Neural progenitor cell (in vitro differentiated cells): ENCODE measurements at regions not wholly inside any gene's neighbourhood (a gene's known extent, or its start where the extent isn't known, plus 50 kb on each side); places are given as distances from the start of the nearest gene placed in this dataset.

Source experiments
- DNase-seq: peaks from one replicate; pipeline ENCODE4 v3.0.0-alpha.2; 2016; ENCODE audit warnings: low spot score
- H2AFZ ChIP-seq: fragments of 200-600 bp; sonication (generic); replicated peaks from 2 replicates; pipeline ENCODE4 v1.6.1; 2016; ENCODE audit warnings: antibody characterized with exemption
- H3F3A ChIP-seq: fragments of 200-600 bp; sonication (generic); 2 replicates; pipeline ENCODE4 v1.6.1; 2016; ENCODE audit warnings: antibody characterized with exemption, low read depth
- H3K27ac ChIP-seq: fragments of 200-600 bp; sonication (generic); 2 replicates; pipeline ENCODE4 v1.5.1; 2016; ENCODE audit warnings: mild to moderate bottlenecking
- H3K27me3 ChIP-seq: fragments of 200-600 bp; sonication (generic); 2 replicates; pipeline ENCODE4 v1.6.1; 2016; ENCODE audit warnings: mild to moderate bottlenecking, moderate library complexity
- H3K36me3 ChIP-seq: fragments of 200-600 bp; sonication (generic); 2 replicates; pipeline ENCODE4 v1.5.1; 2016
- H3K4me1 ChIP-seq: fragments of 200-600 bp; sonication (generic); 2 replicates; pipeline ENCODE4 v1.6.1; 2016; ENCODE audit warnings: mixed run types
- H3K4me2 ChIP-seq: fragments of 200-600 bp; sonication (generic); 2 replicates; pipeline ENCODE4 v1.6.1; 2016
- H3K4me3 ChIP-seq: fragments of 200-600 bp; sonication (generic); 2 replicates; pipeline ENCODE4 v1.5.1; 2016
- H3K79me2 ChIP-seq: fragments of 200-600 bp; sonication (generic); 2 replicates; pipeline ENCODE4 v1.6.1; 2016; ENCODE audit warnings: low read depth
- H3K9ac ChIP-seq: fragments of 200-600 bp; sonication (generic); 2 replicates; pipeline ENCODE4 v1.6.1; 2016
- H3K9me3 ChIP-seq: fragments of 200-600 bp; sonication (generic); 2 replicates; pipeline ENCODE4 v1.5.1; 2016; ENCODE audit warnings: low read depth
- H4K20me1 ChIP-seq: fragments of 200-600 bp; sonication (generic); 2 replicates; pipeline ENCODE4 v1.6.1; 2016; ENCODE audit warnings: low read depth
- H3K27ac Mint-ChIP-seq: 3 replicates; pipeline ENCODE4 v1.8.0; 2021; ENCODE audit warnings: mixed read lengths
- H3K27me3 Mint-ChIP-seq: 2 replicates; pipeline ENCODE4 v1.8.0; 2022; ENCODE audit warnings: low read depth, mild to moderate bottlenecking, inconsistent platforms, moderate library complexity, mixed read lengths; ENCODE audit not compliant: insufficient read depth
- H3K36me3 Mint-ChIP-seq: 3 replicates; pipeline ENCODE4 v1.8.0; 2021; ENCODE audit warnings: mixed read lengths
- H3K4me1 Mint-ChIP-seq: 3 replicates; pipeline ENCODE4 v1.8.0; 2021; ENCODE audit warnings: mixed read lengths
- H3K4me3 Mint-ChIP-seq: 3 replicates; pipeline ENCODE4 v1.8.0; 2021; ENCODE audit warnings: mild to moderate bottlenecking, moderate library complexity, mixed read lengths
- H3K9me3 Mint-ChIP-seq: 3 replicates; pipeline ENCODE4 v1.8.0; 2020; ENCODE audit warnings: mixed read lengths
- CTCF ChIP-seq: fragments of 200-600 bp; sonication (generic); IDR thresholded peaks from 2 replicates; pipeline ENCODE4 v1.5.1; 2017; ENCODE audit warnings: antibody characterized with exemption, mild to moderate bottlenecking
- EZH2 ChIP-seq: fragments of 200-600 bp; sonication (generic); IDR thresholded peaks from 2 replicates; pipeline ENCODE4 v1.6.1; 2017; ENCODE audit warnings: antibody characterized with exemption, mild to moderate bottlenecking, moderate library complexity
- EZH2phosphoT487 ChIP-seq: fragments of 200-600 bp; sonication (generic); IDR thresholded peaks from 2 replicates; pipeline ENCODE4 v1.6.1; 2017; ENCODE audit warnings: antibody characterized with exemption

GRCh38 chr5:124692950-124693349, 53.5 kb downstream of the ZNF608 start:
- DNase-seq, result no peak
- no peak overlapping the region for H3K27ac ChIP-seq
- Mint-ChIP-seq H3K27ac (no peak overlapping the region), H3K36me3 (peaks cover 77% of the 10 kb centered on the region), H3K9me3 (peaks cover 25% of the 10 kb centered on the region), H3K4me3 (no peak overlapping the region), H3K4me1 (peaks cover 14% of the 10 kb centered on the region), H3K27me3 (no peaks in the 10 kb centered on the region)
- H3K9me3 ChIP-seq, result no peaks in the 10 kb centered on the region
- H4K20me1 ChIP-seq, result peaks cover 99% of the 10 kb centered on the region
- TF ChIP-seq EZH2phosphoT487 (no peak), CTCF (no peak), EZH2 (no peak)
- H3K4me1 ChIP-seq, result peaks cover 15% of the 10 kb centered on the region
- no peak overlapping the region for H3K4me2 ChIP-seq
- H3K36me3 ChIP-seq, result peaks cover under 1% of the 10 kb centered on the region
- H3F3A ChIP-seq, result peaks cover 9% of the 10 kb centered on the region
- peaks cover 100% of the 10 kb centered on the region for H3K79me2 ChIP-seq
- H3K9ac ChIP-seq, result no peak overlapping the region
- no peak overlapping the region for H2AFZ ChIP-seq
- H3K4me3 ChIP-seq, result no peak overlapping the region
- H3K27me3 ChIP-seq, result no peaks in the 10 kb centered on the region

- no peak overlapping the region for H3K4me3 Mint-ChIP-seq
- peaks cover 100% of the 10 kb centered on the region for H3K79me2 ChIP-seq
- no peak overlapping the region for H3K9ac ChIP-seq
- H3K36me3 ChIP-seq, result peaks cover 3% of the 10 kb centered on the region
- peaks cover 25% of the 10 kb centered on the region for H3K9me3 Mint-ChIP-seq
- TF ChIP-seq EZH2 (no peak), EZH2phosphoT487 (no peak), CTCF (no peak)
- no peak overlapping the region for H3K4me2 ChIP-seq
- no peaks in the 10 kb centered on the region for H3K9me3 ChIP-seq
- H3K4me3 ChIP-seq, result no peak overlapping the region
- peaks cover 75% of the 10 kb centered on the region for H3K36me3 Mint-ChIP-seq
- DNase-seq, result no peak
- peaks cover 11% of the 10 kb centered on the region for H3K4me1 ChIP-seq
- peaks cover 12% of the 10 kb centered on the region for H3K4me1 Mint-ChIP-seq
- H3F3A ChIP-seq, result peaks cover 2% of the 10 kb centered on the region
- H3K27me3 Mint-ChIP-seq, result no peaks in the 10 kb centered on the region
- no peak overlapping the region for H3K27ac ChIP-seq
- no peak overlapping the region for H3K27ac Mint-ChIP-seq
- peaks cover 99% of the 10 kb centered on the region for H4K20me1 ChIP-seq
- no peaks in the 10 kb centered on the region for H3K27me3 ChIP-seq
- H2AFZ ChIP-seq, result no peak overlapping the region
These were observed 54.1 kb downstream of the ZNF608 start for GRCh38 chr5:124692324-124692723.

GRCh38 chr5:124689653-124690052, 56.8 kb downstream of the ZNF608 start:
- Histone ChIP-seq H4K20me1 (peaks cover 99% of the 10 kb centered on the region), H2AFZ (no peak overlapping the region), H3K4me1 (peaks cover 32% of the 10 kb centered on the region), H3K4me2 (no peak overlapping the region), H3K4me3 (no peak overlapping the region), H3K36me3 (peaks cover 3% of the 10 kb centered on the region), H3K27me3 (no peaks in the 10 kb centered on the region), H3K9me3 (no peaks in the 10 kb centered on the region), H3F3A (no peaks in the 10 kb centered on the region), H3K79me2 (peaks cover 100% of the 10 kb centered on the region), H3K27ac (no peak overlapping the region), H3K9ac (no peak overlapping the region)
- Mint-ChIP-seq H3K9me3 (peaks cover 17% of the 10 kb centered on the region), H3K36me3 (peaks cover 76% of the 10 kb centered on the region), H3K27me3 (no peaks in the 10 kb centered on the region), H3K4me3 (no peak overlapping the region), H3K4me1 (peaks cover 28% of the 10 kb centered on the region), H3K27ac (no peak overlapping the region)
- no peak for DNase-seq
- TF ChIP-seq EZH2 (no peak), EZH2phosphoT487 (no peak), CTCF (no peak)
